NCI-H146 treated with DMSO at 0.1 percent for 48 hours (cell line): ENCODE measurements at regions not wholly inside any gene's neighbourhood (a gene's known extent, or its start where the extent isn't known, plus 50 kb on each side); places are given as distances from the start of the nearest gene placed in this dataset.
"Not testable (repeated sequence)": the region's sequence is repeated elsewhere in the genome, so short reads cannot be mapped to it uniquely, and the experiment has no call there.

Experiments used
- DNase-seq: peaks from one replicate; lab custom pipeline; 2025; ENCODE audit not compliant: unreplicated experiment; lab: John Stamatoyannopoulos, UW

DNA sequence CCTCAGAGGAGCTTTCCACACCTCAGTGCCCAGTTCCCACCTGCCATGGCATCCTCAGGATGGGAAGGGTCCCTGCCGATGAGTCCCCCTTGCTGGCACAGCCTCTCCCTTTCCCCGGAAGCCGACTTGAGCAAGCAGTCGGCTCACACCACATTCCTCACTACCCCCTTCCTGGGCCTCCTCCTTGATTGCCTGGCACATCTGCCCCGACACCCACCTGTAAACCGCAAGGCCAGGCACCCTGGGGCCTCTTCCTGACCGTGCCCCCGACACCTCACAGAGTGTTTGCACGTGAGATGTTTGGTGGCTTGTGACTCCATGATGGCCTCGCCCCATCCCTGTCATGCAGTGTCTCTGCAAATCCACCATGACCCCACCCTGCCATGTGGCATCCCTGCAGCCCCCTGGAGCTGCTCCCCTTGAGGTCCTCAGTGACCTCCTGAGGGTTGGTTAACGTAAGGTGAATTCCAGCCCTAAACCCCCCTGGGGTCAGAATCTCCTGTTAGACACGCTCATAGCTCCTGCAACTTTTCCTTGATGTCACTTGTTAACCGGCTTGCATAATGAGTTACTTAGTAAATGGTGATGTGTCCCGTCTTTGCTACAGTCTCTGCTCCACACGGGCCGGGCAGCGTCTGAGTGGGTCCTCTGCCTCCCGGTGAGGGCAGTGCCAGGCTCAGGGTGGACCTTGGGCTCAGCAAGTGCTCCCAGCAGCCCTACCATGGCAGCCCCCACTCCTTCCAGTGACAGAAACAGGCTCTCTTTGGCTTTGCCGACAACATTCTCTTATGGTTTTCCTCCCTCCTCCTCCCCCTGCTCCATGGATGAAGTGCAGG lies 115.9 kb upstream of the FRMD1 start:
- DNase-seq, result no peak

GRCh38 chr6:168193816-168194721 lies 115.1 kb upstream of the FRMD1 start:
- no peak for DNase-seq

DNA sequence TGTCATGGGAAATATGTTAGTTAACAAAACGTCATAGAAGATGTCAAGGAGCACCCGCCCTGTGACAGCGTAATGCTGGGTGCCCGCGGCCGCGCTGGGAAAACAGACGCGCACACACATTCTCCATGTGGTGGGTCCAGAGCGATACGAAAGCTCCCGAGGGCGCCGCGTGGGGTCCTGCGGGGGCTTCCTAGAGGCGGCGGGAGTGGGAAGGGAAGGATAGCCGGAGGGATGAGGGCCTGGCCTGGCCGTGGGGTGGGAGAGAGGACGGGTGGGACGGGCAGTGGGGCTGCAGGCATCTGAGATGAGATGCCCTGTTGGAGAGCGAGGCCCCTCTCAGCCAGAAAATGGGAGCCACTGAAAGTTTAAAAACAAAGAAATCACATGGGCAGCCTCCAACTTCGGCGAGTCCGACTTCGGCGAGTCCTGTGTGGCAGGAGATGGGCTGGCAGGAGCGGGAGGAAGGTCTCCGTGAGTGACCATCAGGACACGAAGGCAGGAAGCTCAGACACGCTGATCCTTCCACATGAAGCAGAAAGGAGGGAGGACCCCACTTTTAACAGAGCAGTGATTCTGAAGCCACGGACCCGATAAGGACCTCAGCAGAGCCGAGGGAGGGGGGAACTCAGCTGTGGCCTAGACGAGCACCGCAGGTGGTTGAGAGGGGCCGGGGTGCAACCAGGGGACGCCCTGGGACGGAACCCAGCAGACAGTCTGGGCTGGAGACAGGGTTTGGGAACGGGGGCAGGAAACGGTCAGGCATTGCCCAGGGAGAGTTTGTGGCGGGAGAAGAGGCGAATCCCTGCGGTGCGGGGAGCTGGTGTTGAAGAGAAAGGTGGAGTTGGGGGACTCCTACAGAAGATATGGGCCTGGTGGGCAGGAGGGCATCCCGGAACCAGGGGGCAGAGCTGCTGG lies 114.1 kb upstream of the FRMD1 start:
- DNase-seq, result no peak

- DNase-seq, result no peak
Measured at GRCh38 chr6:168192195-168192900, 113.3 kb upstream of the FRMD1 start.

- DNase-seq, result no peak
Measured at GRCh38 chr6:168190646-168191443, 111.8 kb upstream of the FRMD1 start.

DNA sequence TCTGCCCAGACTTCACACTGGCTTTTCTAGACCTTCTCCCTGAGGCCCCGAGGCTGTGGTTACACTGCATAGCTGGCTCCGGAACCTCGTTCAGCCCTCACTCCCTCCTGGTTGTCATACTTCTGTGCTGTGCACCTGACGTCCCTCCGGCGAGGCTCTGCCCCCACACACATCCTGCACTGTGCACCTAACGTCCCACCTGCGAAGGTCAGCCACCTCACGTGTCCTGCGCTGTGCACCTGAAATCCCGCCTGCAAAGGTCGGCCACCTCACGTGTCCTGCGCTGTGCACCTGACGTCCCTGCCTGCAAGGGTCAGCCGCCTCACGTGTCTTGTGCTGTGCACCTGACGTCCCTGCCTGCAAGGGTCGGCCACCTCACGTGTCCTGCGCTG lies 111.0 kb upstream of the FRMD1 start:
- DNase-seq, result no peak

GRCh38 chr6:168189200-168190013 lies 110.4 kb upstream of the FRMD1 start:
- no peak for DNase-seq

GRCh38 chr6:168188369-168189199 lies 109.6 kb upstream of the FRMD1 start:
- no peak for DNase-seq

- no peak for DNase-seq
Measured at GRCh38 chr6:168186438-168186837, 107.4 kb upstream of the FRMD1 start.

- not testable (repeated sequence) for DNase-seq
Measured at GRCh38 chr6:168186018-168186417, 107.0 kb upstream of the FRMD1 start.

DNA sequence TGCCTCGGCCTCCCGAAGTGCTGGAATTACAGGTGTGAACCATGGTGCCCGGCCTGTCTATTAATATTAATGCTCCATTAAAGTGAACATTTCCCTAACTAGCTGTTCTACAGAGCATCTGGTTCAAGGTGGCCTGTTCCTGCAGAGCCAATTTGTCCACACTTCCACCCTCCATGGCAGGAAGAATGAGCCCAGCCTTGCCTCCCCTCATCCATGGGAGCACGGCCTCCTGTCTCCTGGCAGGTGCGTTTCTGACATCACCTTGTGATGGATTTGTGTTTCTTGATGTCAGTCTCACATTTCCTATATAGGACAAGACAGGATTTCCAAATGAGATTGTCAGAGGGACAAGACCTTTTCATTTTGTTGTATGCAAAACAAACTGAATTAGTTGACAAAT lies 105.7 kb upstream of the FRMD1 start:
- DNase-seq, result no peak

- no peak for DNase-seq
Measured at GRCh38 chr6:168183613-168183970, 104.6 kb upstream of the FRMD1 start.

DNA sequence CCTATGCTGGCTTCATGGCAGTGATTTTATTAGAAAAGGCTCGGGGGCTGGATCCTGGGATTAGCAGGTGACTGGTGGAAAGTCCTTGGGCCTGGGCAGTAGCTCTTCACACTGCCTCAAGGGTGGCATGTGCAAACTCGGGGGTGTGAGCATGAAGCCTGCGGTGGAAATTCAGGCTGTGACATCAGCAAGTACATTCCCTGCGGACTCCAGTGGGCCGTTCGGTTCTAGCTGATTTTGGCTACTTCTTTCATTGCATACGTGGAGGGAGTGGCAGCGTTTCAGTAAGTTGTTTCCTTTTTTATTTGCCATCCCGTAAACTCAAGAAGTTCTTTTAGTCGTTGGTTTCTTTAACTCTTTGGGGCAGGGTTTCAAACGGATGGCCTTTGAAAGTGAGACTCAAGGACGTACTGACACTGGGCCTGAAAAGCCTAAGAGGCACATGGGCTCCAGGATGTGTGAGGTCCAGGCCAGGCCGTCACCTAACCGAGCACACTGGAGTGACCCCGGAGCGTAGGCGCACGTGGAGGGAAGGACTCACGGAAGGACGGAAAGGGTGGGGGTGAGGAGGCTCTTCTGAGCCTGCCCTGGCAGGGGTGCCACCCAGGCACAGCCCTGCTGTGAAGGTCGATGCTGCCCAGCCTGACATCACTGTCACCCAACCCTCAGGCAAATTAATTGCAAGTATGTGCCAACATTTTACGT lies 104.0 kb upstream of the FRMD1 start:
- no peak for DNase-seq

- no peak for DNase-seq
Measured at GRCh38 chr6:168182366-168182765, 103.4 kb upstream of the FRMD1 start.

GRCh38 chr6:168181876-168182275 lies 102.9 kb upstream of the FRMD1 start:
- no peak for DNase-seq

- DNase-seq, result no peak
Measured at GRCh38 chr6:168181316-168181715, 102.3 kb upstream of the FRMD1 start.

DNA sequence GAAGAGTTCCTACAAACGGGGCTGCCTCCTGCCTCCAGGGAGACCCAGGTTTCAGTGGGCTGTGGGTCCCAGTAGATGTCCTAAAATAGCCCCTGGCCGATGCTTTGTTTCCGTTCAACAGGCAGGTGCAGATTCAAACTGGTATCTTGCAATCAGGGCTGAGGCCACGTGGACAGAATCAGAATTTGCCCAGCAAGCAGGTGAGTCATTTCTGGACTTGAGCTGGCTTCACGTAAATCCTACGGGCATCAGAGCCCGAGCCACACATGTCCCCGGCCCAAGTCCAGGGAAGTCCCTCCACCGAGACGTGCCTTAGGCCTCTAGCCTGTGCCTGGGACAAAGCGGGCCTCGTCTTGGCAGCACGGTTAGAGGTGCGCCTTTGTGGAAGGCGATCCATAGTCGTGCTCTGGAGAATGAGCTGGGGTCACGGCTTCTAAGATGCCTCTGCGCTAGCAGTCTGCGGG lies 101.6 kb upstream of the FRMD1 start:
- DNase-seq, result no peak
